GM10266 (cell line): ENCODE measurements at regions not wholly inside any gene's neighbourhood (a gene's known extent, or its start where the extent isn't known, plus 50 kb on each side); places are given as distances from the start of the nearest gene placed in this dataset.

ENCODE experiments used
- DNase-seq: peaks from one replicate; pipeline ENCODE4 v3.0.0; 2012; ENCODE audit errors: extremely low spot score
- TF ChIP-seq, protein P1 (sequence below): IDR thresholded peaks from 2 replicates; pipeline ENCODE4 v1.5.1; 2012; ENCODE audit warnings: mild to moderate bottlenecking, low read depth; ENCODE audit not compliant: control insufficient read depth, insufficient read depth; ENCODE audit errors: missing control alignments

DNA sequence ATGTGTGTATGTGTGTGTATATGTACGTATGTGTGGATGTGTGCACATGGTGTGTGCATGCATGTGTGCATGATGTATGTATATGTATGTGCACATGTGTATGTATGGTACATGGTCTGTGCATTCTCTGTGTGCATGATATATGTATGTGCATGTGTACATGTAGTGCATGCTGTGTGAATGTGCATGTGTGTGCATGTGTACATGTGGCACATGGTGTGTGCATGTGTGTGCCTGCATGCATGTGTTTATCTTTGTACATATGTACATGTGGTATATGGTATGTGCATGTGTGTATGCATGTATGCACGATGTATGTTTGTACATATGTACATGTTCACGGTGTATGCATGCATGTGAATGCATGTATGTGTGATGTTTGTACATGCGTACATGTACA lies 383.7 kb downstream of the TYW1 start:
- no peak for DNase-seq
- TF ChIP-seq, protein P1, sequence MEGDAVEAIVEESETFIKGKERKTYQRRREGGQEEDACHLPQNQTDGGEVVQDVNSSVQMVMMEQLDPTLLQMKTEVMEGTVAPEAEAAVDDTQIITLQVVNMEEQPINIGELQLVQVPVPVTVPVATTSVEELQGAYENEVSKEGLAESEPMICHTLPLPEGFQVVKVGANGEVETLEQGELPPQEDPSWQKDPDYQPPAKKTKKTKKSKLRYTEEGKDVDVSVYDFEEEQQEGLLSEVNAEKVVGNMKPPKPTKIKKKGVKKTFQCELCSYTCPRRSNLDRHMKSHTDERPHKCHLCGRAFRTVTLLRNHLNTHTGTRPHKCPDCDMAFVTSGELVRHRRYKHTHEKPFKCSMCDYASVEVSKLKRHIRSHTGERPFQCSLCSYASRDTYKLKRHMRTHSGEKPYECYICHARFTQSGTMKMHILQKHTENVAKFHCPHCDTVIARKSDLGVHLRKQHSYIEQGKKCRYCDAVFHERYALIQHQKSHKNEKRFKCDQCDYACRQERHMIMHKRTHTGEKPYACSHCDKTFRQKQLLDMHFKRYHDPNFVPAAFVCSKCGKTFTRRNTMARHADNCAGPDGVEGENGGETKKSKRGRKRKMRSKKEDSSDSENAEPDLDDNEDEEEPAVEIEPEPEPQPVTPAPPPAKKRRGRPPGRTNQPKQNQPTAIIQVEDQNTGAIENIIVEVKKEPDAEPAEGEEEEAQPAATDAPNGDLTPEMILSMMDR, result no peak

DNA sequence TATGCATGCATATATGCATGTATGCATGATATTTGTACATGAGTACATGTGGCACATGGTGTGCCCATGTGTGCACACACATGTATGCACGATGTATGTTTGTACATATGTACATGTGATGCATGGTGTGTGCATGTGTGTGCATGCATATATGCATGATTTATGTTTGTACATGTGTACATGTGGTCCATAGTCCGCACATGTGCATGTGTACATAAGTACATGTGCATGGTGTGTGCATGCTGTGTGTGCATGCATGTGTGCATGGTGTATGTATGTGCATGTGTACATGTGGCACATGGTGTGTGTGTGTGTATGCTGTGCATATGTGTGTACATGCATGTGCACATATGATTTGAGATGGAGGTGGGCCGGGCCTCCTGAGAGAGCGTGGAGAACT lies 384.2 kb downstream of the TYW1 start:
- TF ChIP-seq, protein P1, result no peak
- DNase-seq, result no peak

DNA sequence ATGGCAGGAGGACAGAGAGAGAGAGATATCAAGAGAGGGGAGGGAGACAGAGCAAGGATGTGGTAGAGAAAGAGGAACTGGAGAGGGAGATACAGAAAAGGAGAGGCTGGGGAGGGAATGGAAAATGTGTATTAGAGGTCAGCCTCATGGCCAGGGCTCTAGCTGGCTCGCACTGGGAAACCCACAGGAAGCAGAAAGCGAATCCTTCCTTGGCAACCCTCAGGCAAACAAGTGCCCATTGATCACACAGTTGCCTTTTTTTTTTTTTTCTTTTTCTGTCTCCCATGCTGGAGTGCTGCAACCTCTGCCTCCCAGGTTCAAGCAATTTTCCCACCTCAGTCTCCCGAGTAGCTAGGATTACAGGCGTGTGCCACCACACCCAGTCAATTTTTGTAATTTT lies 391.2 kb downstream of the TYW1 start:
- TF ChIP-seq, protein P1, result no peak
- DNase-seq, result no peak

DNA sequence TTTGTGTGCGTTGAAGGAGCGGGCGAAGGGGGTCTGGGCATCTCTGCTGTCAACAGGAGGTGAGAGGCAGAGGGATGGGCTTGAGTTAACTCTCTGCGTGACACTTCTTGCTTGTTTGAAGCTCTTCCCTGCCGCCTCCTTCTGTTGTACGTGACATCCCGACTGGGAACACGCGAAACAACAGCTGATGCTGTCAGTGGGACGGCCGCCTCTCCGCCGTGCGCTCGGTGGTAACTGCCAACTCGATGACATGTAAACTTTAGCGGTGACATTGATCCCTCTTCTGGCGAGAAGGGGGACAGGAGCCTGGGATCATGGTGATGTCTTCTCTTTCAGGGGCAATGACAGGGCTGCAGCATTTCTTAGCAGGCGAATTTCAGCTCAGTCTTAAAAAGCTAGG lies 394.5 kb downstream of the TYW1 start:
- TF ChIP-seq, protein P1, result no peak
- no peak for DNase-seq

DNA sequence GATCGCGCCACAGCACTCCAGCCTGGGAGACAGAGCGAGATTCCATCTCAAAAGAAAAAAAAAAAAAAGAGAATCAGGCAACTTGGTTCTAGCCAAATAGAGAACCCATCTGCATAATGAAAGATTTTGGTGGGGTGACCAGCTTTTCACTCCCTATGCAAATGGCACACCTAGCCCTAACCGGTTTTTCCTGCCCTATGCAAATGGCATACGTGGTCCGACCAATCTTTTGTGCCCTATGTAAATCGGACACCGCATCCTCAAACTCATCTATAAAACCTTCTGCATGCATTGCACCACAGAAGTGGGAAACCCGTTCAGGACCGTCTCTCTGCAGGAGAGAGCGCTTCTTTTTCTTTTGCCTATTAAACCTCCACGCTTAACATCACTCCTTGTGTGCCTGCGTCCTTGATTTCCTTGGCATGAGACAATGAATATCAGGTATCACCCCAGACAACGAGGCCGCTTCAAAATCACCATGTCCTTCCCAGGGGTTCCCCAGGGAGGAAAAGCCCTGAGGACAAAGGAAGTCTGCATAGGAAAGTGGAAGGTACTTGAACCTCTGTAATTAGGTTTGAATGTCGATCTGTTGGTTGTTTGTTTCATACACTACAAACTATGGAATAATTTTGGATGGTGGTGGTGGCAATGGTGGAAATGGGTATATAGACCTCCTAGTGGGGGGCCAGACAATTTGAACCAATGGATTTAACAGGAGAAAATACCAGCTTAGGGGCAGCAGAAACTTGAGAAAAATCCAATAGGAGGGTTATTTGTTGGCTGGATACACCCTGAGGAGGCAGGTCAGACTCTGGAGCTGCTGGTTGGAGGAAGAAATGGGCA lies 396.2 kb downstream of the TYW1 start:
- TF ChIP-seq, protein P1, result no peak
- DNase-seq, result no peak

DNA sequence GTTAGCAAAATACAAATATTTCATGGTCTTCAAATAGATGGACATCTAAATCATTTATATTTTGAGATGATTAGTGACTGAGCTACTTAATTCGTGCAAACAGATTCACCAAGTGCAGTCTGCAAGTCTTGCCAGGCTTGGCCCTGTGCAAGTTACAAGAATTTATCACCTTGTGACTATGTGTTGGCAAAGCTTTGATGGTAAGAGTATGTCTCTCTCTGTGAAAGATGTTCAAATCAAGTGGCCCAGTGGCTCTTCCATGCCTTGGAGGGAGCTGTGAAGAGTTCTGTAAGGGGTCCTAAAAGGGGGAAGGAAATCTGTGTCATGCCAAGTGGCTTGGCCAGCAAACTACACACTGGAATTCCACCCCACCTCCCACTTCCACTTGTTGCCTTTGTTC lies 397.3 kb downstream of the TYW1 start:
- TF ChIP-seq, protein P1, result no peak
- DNase-seq, result no peak

DNA sequence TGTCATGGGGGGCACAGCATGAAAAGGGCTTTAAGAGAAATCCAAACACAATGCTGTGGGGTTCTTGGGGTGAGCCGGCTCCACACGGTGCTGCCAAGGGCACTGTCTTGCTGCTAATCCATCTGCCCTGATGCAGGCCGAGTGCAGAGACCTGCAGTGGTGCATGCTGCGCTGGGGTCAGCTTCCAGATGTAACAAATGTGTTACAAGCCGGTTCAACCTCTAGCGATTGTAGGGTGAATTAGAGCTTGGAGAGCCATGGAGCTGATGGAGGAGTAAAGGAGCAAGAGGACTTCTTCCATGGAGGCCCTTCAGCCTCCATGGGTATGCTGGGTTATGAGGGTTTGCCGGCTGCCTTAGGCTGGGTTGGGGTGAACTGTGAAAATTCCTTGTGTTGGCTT lies 402.3 kb downstream of the TYW1 start:
- no peak for DNase-seq
- TF ChIP-seq, protein P1, result no peak
